Fibroblast of pulmonary artery (primary cell): ENCODE measurements at regions not wholly inside any gene's neighbourhood (a gene's known extent, or its start where the extent isn't known, plus 50 kb on each side); places are given as distances from the start of the nearest gene placed in this dataset.
A peak's percentile ranks its signal among the peaks of the same experiment; 100 is the strongest.

Experiments used
- DNase-seq: peaks from one replicate; pipeline ENCODE4 v3.0.0-alpha.2; 2010; ENCODE audit warnings: low read depth
- H3K4me3 ChIP-seq: replicated peaks from 2 replicates; pipeline ENCODE4 v1.5.1; 2011; ENCODE audit warnings: low read depth, mild to moderate bottlenecking, control low read depth, low read length, moderate library complexity
- CTCF ChIP-seq: IDR thresholded peaks from 2 replicates; pipeline ENCODE4 v1.5.1; 2011; ENCODE audit warnings: mild to moderate bottlenecking, control low read depth, low read length, inconsistent platforms; ENCODE audit errors: missing control alignments

GRCh38 chr3:117495620-117496019 is 786.0 kb downstream of the TUSC7 start:
- no peak for DNase-seq
- no peak for TF ChIP-seq CTCF
- no peak overlapping the region for H3K4me3 ChIP-seq

- no peak overlapping the region for H3K4me3 ChIP-seq
- DNase-seq = no peak
- TF ChIP-seq CTCF = no peak
These were observed 789.8 kb downstream of the TUSC7 start for GRCh38 chr3:117499189-117499870.

GRCh38 chr3:117507958-117508357 is 798.4 kb downstream of the TUSC7 start:
- no peak for DNase-seq
- no peak overlapping the region for H3K4me3 ChIP-seq
- TF ChIP-seq CTCF = no peak

GRCh38 chr3:117509858-117510257 is 800.3 kb downstream of the TUSC7 start:
- no peak for DNase-seq
- no peak for TF ChIP-seq CTCF
- H3K4me3 ChIP-seq = no peak overlapping the region

GRCh38 chr3:117510396-117510795 is 800.8 kb downstream of the TUSC7 start:
- DNase-seq = peak; percentile 6

GRCh38 chr3:117512975-117513374 is 803.4 kb downstream of the TUSC7 start:
- TF ChIP-seq CTCF = no peak
- peak; percentile 16 for DNase-seq
- no peak overlapping the region for H3K4me3 ChIP-seq

More at GRCh38 chr3:117510396-117510795, 800.8 kb downstream of the TUSC7 start:
- no peak for TF ChIP-seq CTCF
- no peak overlapping the region for H3K4me3 ChIP-seq

- no peak for DNase-seq
- TF ChIP-seq CTCF = no peak
- H3K4me3 ChIP-seq = no peak overlapping the region
These were observed 805.7 kb downstream of the TUSC7 start for GRCh38 chr3:117515309-117515708.
